ENCODE measurements at regions not wholly inside any gene's neighbourhood (a gene's known extent, or its start where the extent isn't known, plus 50 kb on each side); places are given as distances from the start of the nearest gene placed in this dataset.

DNA sequence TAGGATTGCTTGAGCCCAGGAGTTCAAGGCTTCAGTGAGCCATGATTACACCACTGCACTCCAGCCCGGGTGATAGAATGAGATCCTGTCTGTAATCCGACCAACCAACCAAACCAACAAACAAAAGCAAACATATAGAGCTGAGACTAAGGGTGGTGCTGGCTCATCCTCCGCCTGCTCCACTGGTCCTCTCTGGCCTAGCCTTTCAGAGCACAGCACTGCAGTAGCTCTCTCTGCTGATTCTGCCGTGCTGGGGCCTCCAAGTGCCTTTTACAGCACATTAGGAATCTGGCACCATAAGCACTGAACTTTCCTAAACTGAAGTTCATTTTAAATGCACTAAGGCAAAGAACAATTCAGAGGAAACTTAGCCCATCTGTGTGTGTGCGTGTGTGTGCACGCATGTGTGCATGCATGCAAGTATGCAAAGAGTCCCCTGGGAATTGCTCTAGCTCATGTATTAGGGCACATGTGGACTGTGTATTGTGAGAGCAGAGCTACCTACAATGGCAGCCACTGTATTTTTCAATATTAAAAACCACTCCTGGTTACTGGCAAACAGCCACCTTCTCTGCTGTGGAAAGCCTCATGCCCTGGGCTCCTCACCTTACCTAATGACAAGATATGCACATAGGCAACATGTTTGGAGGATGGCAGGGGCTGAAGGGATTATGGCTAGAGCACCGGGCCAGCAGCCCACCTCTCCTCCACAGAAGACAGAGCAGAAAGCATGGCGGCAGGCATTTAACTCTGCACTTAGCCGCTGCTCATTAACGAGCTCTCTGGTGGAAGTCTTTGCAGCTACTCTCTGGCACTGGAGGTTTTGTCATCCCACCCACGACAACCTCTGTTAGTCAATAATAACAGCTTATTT lies 223.1 kb upstream of the TSHZ3 start:
- TF ChIP-seq, protein P1, sequence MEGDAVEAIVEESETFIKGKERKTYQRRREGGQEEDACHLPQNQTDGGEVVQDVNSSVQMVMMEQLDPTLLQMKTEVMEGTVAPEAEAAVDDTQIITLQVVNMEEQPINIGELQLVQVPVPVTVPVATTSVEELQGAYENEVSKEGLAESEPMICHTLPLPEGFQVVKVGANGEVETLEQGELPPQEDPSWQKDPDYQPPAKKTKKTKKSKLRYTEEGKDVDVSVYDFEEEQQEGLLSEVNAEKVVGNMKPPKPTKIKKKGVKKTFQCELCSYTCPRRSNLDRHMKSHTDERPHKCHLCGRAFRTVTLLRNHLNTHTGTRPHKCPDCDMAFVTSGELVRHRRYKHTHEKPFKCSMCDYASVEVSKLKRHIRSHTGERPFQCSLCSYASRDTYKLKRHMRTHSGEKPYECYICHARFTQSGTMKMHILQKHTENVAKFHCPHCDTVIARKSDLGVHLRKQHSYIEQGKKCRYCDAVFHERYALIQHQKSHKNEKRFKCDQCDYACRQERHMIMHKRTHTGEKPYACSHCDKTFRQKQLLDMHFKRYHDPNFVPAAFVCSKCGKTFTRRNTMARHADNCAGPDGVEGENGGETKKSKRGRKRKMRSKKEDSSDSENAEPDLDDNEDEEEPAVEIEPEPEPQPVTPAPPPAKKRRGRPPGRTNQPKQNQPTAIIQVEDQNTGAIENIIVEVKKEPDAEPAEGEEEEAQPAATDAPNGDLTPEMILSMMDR (IDR thresholded peaks at IDR 0.05) = no peak
- TF ChIP-seq POLR2AphosphoS5 (IDR thresholded peaks at IDR 0.05) = no peak
